Astrocyte of the hippocampus (primary cell): ENCODE measurements at regions not wholly inside any gene's neighbourhood (a gene's known extent, or its start where the extent isn't known, plus 50 kb on each side); places are given as distances from the start of the nearest gene placed in this dataset.

Source experiments
- DNase-seq: peaks from one replicate; pipeline ENCODE4 v3.0.0; 2011; ENCODE audit warnings: low read depth, low spot score

DNA sequence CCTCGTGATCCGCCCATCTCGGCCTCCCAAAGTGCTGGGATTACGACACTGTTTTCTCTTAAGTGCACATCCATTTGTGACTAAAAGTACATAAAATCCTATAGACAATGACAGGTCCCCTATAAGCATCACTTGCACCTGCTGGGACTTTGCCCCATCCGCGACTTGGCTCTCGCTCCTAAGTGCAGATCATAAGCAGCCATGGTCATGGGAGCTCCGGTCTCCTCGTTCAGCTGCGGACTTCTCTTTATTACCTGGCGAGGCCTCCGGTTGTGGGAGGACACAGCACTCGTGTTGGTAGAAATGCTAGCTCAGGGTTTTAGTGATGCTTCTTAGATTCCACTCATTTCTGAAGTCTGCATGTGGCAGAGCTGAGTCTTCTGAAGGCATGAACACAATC lies 92.7 kb upstream of the ST6GAL2 start:
- no peak for DNase-seq

DNA sequence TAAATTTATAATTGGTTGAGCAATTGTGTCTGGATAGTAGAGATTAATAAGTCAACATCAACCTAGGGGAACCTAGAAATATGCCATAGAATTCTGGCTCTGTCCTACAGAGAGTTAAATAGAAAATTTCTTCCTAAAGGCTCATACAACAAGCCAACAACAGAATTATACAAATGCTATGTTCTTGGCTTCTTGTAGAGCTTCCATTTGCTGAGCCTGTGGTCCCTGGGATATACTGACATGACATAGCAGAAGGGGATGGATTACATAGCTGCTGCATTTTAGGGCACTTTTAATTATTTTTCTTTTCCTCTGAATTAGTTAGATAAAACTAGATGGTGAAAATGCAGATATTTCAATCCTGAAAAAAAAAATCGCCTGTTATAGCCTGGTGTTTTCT lies 95.5 kb upstream of the ST6GAL2 start:
- DNase-seq = no peak

DNA sequence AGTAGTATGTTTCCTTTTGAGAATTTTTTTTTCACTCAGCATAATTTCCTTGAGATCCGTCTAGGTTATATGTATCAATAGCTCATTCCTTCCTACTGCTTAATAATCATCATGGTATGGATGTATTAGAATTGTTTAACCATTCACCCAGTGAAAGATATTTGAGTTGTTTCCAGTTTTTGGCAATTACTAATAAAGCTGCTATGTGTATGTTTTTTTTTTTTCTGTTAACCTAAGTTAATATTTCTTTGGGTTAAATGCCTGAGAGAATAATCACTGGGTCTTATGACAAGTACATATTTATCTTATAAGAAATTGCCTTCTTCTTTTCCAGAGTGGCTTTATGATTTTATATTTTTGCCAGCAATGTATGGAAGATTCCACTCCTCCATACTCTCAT lies 96.4 kb upstream of the ST6GAL2 start:
- no peak for DNase-seq

DNA sequence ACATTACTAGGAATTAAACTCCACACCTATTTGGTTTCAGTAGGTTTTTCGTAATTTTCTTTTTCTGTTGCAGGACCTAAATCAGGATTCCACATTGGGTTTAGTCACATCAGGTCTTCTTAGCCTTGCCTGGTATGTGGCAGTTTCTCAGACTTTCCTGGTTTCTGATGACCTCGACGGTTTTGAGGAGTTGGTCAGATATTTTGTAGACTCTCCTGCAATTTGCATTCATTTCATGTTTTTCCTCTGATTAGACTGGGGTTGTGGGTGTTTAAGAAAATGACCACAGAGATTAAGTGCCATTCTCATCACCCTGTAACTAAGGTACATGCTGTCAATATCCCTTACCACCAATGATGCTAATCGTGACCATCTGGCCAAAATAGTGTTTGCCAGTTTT lies 97.3 kb upstream of the ST6GAL2 start:
- DNase-seq = peak; percentile 55

DNA sequence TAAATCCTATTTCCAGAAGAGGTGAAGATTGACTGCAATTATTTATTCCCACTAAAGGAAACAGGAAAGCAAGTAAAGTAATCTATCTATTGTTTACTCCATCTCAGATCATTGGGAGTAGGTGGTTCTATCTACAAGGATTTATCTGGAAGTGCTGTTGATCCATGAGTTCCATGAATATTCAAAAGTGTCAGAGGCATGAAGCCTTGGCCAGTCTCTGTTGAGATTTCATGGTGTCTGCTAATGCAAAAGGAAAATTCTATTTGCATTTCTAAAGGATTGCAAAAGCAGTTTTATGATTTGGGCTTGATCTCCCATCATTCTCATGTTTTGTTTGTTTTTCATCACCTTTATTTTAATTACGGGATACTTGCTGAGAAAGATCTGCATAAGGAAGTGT lies 102.4 kb upstream of the ST6GAL2 start:
- no peak for DNase-seq

DNA sequence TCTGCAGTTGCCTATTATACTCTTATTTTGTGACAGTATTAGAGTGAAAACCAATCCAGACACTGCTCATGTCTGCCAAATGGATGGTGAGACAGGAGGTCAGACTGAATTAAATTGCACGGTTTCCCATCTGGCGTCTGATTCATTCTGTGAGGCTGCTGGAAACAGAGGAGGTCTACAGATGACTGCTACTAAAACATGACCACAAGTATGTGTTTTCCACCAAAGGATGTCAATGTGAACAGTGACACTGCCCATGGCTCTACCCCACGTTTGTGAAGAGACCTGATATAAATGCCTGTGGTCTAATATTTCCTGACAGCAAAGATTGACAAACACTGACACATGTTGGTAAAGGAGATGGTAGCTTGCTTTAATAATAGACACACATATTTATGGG lies 104.3 kb upstream of the ST6GAL2 start:
- peak; percentile 83 for DNase-seq

DNA sequence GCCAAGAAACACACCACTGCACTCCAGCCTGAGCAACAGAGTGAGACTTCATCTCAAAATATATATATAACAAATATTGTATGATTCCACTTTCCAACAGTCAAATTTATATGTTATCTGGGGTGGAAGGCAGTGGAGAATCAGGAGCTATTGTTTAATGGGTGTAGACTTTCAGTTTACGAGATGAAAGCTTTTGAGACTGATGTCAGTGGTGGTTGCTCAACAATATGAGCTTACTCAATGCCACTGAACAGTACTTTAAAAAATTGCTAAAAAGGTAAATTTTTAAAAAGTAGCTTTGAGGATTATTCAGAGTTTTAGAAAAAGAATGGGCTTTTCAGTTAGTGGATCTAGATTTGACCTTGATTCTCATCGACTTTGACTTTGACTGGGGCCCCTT lies 105.9 kb upstream of the ST6GAL2 start:
- no peak for DNase-seq

DNA sequence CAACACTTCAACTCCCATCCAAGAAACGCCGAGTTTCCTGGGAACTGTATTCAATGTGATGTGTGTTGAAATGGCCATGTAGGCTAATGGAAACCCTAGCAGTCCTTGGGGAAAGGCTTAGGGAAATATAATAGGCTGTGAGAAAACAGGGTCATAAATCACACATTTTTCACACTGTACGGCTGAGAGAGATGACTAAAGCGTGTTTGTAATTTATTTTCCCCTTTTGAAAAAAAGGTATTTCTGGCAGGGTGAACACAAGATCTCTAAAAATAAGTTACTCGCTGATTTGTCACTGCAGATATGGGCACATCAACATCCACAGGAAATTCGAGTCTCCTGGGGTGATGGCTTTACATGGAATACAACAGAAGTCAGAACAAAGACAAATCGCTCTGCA lies 109.6 kb upstream of the ST6GAL2 start:
- DNase-seq = no peak

DNA sequence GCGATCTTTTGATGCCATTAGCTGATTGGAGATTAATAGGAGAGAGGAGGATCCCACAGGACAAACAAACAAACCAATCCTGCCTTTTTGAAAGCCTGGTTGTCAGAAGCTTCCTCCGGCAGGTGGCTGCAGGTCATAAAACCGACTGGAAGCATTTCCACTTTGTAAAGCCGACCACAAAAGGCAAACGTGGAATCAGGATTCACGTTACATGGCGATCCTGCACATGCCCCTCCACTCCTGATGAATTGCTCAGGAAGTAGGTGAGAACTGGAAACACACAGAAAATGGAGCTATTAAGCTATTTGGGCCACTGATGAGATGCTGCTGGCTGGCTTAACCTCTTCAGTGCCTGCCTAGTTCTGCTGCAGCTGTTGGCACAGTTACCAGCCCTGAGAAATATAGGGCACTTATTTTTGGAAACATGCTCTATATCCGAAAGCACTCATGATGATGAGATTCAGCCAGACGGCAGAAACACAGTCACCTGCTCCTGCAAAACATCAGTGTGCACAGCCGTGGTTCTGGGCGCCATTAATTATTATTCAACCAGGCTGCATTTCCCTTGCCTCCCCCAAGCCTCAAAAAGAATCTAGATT lies 110.3 kb upstream of the ST6GAL2 start:
- no peak for DNase-seq

DNA sequence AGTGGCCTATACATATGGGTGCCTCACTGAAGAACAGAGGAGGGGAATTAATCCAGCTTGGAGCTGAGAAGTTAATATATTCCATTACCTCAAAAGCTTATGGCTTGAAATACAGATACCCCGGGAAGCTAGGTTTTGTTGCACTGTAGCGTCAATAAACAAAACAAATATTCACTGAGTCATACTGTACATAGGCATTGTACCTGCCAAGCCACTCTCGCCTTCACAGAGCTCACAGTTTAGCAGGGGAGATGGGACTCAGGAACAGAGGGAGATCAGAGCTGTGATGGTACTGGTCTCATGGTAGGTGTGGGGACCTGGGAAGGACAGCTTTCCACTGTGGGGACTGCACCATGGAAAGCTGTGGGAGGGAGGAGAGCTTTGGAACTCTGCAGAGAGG lies 111.2 kb upstream of the ST6GAL2 start:
- DNase-seq = no peak

DNA sequence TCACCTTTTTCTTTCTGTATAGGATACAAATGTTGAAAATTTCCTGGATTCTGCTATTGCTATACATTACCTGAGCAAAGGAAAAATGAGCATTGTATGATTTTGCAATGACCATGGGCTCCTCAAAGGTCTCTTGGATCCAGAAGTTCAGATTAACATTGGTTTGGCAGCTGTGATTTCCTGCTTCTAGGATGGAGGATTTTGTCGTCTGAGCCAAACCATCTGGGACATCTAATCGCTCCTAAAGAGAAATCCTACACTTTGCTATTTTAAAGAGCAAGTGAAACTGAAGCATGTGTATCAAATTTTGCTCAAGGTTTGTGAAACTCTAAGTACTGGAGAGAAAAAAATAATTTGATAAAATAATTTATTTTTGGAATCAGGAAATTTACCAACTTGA lies 115.1 kb upstream of the ST6GAL2 start:
- no peak for DNase-seq

DNA sequence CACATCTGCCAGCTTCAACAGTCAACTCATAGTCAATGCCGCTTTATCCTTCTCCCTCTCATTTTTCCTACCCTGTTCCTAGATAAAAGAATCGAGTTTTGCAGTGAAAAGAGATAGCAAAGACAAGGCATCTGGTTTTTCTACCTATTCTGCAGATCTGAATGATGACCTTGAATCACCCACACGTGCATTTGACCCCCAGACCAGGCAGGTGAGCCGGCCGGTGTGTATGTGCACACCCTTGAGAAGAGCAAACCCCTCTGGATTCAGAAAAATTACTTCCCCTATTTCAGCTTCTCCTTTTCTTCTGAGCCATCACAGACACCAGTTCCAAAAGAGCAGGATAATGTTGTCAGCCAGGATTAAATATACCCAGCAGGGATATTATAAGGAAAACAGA lies 115.6 kb upstream of the ST6GAL2 start:
- no peak for DNase-seq

DNA sequence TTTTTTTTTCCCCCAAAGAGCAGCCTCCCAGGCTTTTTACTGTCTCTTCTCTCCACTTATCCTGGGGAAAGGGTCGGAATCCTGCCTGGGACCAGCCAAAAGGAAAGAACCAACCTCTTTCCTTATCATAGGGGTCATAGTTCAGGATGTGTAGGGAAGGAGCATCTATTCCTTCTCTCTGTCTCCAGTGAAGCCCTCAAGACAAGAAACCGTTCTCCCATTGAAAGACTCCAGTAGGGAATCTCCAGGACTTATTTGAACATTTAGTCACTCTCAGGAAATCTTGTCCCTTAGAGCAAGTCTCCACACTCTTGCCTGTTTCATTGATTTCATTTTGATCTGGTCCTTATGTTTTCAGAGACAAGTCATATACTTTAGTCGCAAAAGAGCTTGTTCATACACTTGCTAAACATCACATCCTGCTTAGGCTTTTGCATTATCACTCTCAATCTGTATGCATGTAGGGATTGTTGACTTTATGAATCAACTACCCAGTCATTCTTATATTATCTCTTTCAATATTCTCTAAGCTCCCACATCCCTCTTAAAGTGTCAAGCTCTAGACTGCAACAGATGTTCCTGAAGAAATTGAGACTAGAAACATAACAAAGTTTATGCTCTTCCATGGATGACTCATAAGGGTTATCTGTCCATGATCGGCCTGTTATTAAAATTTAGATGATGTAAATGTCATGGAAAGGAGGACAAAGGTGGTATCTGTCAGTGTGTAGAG lies 116.2 kb upstream of the ST6GAL2 start:
- DNase-seq = peak; percentile 7

DNA sequence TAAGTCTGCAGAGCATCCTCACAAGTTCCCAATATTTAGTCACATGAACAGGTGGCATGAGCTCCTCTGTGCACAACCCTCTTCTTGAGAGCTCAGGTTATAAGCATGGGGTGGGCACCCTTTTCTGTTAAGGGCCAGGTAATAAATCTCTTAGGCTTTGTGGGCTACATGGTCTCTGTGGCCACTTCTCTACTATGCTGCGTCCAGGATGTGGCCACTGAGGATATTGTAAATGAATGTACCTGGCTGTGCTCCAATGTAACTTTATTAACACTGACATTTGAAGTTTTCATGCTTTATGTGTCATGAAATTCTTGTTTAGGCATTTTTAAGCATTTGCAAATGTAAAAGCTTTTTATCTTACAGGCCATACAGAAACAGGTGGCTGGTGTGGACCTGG lies 116.8 kb upstream of the ST6GAL2 start:
- DNase-seq = no peak

DNA sequence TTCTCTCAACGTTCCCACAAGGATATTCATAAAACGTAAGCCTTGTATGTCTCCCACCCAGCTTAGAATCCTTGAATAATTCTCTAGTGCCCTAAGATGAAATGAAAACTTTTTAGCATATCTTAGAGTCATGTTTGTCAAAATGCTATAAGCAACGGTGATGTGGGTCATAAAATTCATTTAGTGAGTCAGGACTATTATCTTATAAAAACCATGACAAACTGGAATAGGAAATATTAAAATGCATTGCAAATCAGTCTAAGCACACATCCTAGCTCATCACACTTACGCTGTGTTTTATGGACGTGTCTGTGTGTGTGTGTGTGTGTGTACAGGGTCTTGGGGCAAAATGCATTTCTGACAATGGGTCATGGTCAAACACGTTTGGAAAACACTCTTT lies 119.9 kb upstream of the ST6GAL2 start:
- no peak for DNase-seq

DNA sequence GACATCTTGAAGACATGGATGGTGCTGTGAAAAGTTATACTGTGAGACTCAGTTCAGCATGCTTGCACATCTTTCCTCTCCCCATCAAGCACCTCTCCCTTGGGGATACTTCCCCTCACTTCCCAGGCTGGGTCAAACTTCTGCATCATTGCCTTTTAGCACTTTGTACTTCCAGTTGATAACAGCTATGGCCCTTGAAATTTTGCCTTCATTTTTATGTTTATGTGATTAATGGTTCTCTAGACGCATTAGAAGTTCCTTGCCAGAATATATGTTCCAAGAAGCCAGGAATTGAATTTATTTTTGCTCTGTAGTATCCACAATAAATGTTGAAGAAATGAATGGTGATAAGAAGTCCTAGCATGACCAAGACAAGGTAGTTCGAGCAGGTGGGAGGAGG lies 120.9 kb upstream of the ST6GAL2 start:
- DNase-seq = no peak

DNA sequence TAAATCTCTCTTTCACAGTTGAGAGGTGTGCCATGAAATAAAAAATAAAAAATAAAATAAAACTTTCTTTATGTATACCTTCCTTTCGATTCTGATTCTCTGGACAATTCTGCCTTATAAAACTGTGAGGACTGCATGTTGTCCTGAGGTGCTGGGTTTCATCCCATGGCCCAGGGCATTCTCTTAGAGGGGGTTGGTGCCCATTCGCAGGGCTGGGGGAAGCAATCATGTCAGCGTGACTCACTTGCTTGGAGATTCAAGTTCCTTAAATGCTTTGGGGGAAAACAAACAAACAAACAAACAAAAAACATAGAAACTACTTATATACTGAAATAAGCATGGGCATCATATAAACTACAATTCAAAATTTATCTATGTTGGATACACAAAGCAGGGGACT lies 122.0 kb upstream of the ST6GAL2 start:
- no peak for DNase-seq

DNA sequence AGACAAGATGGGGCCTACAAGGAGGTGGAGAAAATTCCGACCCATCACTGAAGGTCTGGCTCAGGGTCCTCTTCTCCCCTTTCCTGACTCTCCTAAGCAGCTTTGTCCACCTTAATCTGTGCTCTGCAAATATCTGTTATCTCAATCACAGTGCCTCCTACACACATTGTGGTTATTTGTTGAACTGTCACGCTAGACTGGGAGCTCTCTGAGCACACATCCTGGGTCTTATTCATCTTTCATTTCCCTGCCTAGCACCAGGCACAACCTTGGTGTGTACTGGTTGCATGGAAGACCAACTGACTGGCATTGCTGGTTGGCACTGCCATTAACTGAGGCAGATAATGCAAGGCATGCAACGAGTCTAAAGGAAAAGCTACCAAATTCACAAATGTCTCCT lies 122.9 kb upstream of the ST6GAL2 start:
- DNase-seq = no peak

DNA sequence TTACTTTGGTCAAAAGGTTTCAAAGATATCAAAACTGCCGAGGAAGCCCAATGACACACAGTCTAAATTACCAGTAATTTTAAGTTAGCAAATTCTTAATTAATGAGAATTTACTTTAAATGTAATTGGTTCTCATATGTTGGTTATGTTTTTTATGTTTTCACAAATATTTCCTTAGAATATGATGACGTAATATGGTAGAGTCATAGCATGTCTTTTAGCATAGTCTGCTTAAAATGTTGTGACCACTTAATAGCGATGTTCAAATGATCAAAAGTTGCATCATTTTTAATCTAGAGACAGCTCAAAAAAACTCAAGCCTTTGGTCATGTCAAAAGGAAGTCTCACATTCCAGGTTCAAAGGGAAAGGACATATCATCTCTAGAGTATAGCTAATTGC lies 123.3 kb upstream of the ST6GAL2 start:
- DNase-seq = no peak

DNA sequence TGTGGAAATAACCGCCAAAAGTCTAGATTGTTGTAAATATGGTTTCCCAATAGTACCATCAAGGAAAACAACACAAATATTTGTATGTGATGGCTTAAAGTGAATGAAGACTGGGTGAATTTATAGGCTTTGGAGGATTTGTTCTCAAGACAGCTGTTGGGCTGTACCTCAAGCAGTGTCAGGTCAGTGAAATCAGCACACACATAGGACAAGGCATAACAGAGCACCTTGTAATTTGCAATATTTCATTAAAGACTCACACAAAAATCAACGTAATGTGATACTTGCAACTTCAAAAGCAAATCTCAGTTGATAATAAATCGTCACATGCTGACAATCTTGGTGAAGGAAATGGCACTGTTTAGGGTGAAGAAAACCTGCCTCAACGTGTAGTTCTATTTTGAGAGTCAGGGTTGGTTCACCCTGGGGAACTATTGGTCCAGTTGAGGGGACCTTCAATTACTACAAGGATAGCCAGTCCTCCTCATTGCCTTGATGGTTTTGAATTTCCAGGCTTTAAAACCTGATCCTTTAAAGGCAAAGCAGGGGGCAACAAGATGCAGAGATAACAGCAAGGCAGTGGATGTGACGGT lies 126.8 kb upstream of the ST6GAL2 start:
- DNase-seq = no peak

DNA sequence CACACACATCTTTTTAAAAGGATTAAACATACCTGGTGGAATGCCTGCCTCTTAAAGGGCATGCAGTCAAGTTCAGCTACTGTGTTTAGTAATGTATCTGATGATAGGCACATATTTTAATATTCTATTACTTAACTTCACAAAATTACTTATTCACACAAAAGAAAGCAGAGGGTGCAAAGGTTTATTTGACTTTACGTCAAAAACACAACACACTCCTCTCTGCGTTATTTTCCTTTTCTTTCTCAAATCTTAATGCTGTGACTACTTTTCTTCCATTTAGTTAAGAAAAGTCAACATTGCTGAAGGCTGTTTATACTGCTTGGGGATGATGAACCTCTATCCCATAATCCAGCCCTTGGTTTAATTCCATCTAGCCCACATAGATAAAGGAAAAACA lies 127.9 kb upstream of the ST6GAL2 start:
- no peak for DNase-seq

DNA sequence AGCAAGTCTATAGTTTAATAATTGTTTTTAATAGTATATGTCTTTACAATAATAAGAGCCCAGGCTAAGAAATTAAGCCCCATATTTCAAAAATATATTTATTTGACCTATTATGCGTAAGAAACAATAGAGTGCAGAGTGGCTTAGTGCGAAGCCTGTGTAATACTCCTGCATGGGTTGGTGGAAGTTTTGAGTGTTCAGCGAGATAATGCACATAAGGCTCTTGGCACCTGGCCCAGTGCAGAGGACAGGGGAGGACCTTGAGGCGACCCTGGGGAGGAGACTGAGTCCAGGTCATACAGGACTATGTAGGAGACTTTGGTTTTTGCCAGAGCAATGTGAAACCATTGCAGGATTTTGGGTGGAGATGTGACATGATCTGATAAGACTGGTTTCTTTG lies 132.4 kb upstream of the ST6GAL2 start:
- no peak for DNase-seq

DNA sequence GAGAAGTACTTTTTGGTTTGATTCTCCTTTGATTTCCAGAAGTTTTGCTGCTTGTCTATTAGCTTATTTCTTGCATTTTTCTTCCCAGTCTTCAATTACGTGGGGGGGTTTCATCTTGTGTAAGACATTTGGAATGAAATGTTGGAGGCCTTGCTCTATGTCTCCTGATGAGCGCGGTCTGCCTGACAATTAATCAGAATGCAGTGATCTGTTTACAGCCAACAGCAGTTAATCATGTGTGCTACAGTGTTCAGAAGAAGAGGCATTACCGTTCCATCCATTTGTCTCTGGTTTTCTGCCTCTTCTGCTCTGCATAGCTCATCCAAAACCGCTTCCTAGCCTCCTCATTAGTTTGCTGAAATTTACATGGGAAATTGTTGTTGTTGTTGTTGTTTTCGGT lies 134.4 kb upstream of the ST6GAL2 start:
- DNase-seq = no peak

DNA sequence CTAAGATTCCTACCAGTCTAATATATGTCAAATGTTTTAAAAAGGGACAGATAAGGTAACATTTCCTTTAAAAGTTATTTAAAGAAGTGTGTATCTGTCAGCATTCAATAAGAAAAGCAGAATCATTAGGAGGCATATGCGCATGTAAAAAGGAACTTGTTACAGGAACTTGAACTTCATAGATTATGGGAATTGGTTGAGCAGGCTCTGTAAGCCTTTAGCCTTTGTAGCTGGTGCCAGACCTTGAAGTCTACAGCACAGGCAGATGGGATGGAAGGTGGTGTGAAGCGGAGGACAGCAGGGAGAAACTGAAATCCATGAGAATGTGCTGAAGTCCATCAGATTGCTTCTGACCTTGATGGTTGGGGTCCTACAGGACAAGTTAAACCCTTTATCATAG lies 138.3 kb upstream of the ST6GAL2 start:
- DNase-seq = no peak
